GM18502 (cell line): ENCODE measurements at regions not wholly inside any gene's neighbourhood (a gene's known extent, or its start where the extent isn't known, plus 50 kb on each side); places are given as distances from the start of the nearest gene placed in this dataset.

Source experiments
- ATAC-seq: cut with Tn5 transposase; IDR thresholded peaks from one replicate; pipeline ENCODE4 v1.9.1; 2021; ENCODE audit warnings: mild to moderate bottlenecking; ENCODE audit not compliant: unreplicated experiment, poor library complexity

GRCh38 chr2:144333143-144333555 is 186.8 kb downstream of the ZEB2 start:
- no peak for ATAC-seq

DNA sequence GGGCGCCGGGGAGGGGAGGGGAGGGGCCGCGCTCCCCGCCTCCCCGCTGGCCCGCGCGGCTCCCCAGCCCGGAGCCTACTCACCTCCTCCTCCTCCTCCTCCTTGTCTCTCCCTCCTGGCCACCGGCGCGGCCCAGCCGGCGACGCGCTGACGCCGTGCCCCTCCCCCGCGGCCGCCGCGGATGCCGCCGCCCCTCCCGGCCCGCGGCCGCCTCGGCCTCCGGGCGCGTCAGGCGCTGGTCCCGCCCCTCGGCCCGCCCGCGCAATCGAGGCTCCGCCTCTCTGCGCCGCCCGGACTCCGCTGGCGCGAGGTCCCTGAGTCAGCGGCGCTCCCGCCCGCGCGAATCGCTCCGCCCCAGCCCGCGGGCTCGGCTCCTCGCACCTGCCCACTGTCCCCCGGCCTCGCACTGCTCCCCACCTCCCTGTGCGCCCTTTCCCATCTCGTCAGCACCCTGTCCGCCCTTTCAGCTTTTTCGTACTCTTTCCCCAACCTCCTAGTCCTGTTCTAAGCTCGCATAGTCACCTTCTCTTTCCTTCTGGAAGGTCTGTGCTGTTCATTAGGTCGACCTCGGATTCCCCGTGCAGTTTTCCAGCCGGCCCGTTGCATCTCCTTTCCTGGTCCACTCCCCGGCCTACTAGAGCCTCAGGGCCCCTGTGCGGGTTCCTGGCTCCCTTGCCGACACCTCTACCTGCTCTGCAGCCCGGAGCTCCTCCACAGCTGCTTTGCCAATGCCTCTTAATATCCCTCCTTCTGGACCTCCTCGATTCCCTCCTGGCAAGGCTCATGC is 187.4 kb downstream of the ZEB2 start:
- ATAC-seq, result peak; percentile 94

GRCh38 chr2:144331674-144332355 is 188.1 kb downstream of the ZEB2 start:
- ATAC-seq, result peak; percentile 78

DNA sequence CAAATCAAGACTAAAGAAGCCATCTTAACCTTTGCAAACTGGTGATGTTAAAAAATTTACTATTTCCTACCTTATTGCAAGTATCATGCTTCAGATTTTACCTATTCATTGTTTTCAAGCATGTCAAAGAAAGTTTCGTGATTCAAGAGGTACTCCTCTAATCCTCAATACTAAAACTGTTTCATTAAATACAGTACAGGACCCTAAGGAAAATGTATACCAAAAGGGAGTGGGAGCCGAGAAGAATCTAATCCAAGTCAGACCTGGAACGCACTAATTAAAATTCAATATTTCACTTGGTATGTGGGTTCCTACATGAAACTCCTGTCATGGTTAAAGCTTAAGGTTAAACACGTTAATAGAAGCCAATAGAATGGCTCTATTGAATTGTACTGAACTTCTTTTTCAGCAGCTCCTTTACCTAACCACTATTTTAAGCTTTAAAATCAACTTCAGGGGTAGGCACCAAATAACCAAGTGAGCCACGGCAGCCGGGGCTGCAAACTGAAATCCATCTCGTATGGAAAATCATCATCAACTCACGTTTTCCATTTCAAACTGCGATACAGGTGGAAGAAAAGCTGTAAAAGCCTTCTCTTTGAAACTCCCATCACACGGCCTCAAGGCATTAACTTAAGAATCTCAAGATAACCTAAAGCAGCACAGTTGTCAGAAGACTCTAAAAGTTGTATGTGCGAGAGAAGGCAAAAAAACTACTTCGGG is 188.8 kb downstream of the ZEB2 start:
- ATAC-seq, result no peak

- ATAC-seq, result no peak
Observed at GRCh38 chr2:144329472-144329871, 190.4 kb downstream of the ZEB2 start.

DNA sequence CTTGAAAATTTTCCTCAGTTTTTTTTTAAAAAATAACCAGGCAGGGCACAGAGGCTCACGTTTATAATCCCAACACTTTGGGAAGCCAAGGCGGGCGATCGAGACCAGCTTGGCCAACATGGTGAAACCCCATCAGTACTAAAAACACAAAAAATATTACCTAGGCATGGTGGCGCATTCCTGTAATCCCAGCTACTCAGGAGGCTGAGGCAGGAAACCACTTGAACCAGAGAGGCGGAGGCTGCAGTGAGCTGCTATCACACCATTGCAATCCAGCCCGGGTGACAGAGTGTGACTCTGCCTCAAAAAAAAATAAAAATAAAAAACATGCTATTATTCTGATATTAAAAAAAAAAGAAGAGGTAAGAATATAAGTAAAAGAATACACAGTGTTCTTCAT is 191.0 kb downstream of the ZEB2 start:
- ATAC-seq, result no peak

- ATAC-seq, result no peak
Observed at GRCh38 chr2:144326825-144327224, 193.1 kb downstream of the ZEB2 start.

GRCh38 chr2:144325086-144325485 is 194.8 kb downstream of the ZEB2 start:
- peak; percentile 61 for ATAC-seq

DNA sequence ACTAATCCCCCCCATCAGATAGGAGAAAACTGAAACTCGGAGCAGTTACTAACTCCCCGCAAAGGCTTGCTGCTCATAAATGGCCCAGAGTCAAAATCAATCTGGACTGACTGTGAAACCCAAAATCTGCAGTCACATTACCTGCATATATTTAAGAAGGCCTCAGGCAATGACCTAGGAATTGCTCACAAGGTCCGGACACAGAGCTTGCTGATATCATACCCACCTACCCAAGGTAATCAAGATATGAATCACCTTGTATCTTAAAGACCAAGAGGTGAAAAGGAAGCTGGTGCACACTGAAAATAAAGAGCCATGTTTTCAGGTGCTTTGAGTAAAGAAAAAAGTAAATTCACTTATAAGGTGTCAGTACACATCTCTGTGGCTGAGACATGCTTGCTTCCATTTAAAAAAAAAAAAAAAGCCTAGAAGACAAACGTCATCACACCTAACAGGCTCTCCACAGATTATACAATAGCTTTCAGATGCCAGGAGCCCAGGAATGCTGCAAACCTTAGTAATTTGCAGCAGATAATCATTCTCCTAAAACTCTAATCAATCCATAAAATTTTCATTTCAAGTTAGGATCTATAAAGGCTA is 195.4 kb downstream of the ZEB2 start:
- peak; percentile 49 for ATAC-seq

GRCh38 chr2:144323946-144324345 is 196.0 kb downstream of the ZEB2 start:
- ATAC-seq, result peak; percentile 69

GRCh38 chr2:144322379-144322778 is 197.5 kb downstream of the ZEB2 start:
- no peak for ATAC-seq

GRCh38 chr2:144320491-144320890 is 199.4 kb downstream of the ZEB2 start:
- peak; percentile 32 for ATAC-seq

DNA sequence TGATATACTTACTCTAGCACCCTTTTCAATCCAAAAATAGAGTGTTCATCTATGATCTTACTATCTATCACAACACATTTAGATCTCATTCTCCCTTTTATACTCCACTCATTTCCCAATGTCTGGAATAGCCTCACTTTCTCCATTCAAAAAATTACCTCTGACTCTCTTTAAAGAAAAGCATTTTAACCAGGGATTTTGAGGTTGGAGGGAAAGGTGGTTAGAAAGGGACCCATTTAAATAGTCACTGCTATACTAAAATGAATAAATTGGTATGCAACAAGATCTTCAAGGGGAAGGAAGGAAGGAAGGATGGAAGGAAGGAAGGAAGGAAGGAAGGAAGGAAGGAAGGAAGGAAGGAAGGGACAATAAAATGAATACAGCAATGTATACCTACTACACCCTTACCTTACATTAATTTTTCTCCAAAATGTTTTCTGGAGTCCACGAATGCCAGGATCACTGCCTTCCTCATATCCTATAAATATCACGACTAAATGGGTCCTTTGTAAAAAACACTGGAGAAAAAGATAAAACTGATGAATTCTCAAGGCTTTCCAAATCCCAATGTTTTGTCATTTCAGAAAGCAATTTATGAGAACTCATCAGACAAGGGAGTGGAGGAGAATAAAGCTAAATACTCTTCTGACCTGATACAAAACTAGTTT is 202.7 kb downstream of the ZEB2 start:
- ATAC-seq, result no peak

GRCh38 chr2:144310889-144311608 is 208.9 kb downstream of the ZEB2 start:
- ATAC-seq, result no peak

DNA sequence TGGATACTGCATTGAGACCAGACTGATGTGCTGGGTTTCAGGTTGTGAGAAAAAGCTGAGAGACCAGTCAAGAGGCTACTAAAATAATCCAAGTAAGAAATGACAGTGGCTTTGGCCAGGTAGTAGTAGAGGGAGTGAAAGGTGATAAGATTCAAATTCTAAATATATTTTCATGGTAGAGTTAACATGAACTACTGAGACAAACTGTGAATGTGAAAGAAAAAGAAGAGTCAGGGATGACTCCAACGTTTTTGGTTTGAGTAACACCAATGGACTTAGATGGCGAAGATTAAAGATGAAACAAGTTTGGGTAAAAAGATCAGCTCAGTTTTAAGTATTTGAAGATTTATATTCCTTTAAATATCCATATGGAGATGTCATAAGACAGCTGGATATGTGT is 209.4 kb downstream of the ZEB2 start:
- no peak for ATAC-seq

DNA sequence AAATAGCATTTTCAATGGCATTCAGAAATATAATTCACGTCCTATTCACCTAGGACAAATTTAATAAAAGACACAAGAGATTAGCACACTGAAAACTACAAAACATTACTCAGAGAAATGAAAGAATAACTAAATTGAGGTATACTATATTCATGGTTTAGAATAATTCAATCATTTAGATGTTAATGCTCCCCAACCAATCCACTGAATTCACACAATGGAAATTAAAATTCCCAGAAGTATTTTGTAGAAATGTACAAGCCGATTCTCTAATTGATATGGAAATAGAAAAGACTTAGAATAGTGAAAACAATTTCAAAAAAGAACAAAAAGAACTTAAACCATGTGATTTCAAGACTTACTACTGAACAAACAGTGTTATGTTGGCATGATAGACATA is 212.2 kb downstream of the ZEB2 start:
- no peak for ATAC-seq

DNA sequence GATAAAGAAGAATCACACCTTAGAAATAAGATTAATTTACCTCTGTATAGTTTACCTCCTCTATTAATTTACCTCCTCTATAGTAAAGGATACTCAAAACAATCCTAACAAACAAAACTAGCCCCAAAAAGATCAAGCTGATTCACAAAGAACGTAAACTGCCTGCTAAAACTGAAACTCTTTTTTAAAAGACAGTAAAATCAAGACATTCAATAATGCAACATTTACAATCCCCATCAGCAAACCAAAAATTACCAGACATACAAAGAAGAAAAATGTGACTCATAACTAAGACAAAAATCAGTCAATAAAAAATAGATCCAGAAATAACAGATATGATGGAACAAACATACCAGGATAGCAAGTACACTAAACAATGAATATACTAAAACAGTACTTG is 215.7 kb downstream of the ZEB2 start:
- ATAC-seq, result no peak

DNA sequence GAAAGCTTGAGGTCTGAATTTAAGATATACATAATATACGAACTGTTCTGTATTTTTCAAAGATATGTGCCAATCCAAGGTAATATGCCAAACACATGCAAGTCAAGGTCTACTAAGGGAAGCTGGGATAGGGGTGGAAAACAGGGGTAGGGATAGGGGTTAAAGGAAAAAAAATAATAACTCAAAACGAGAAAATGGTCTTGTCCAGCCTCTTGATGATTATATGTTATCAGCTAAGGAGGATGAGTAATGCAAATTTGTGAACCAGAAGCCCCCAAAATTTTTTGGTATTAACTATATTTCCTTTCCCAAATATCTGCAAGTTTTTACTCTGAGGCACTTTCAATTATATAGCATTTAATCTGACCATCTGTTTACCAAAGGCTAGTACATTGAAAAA is 219.3 kb downstream of the ZEB2 start:
- no peak for ATAC-seq

GRCh38 chr2:144290276-144290675 is 229.6 kb downstream of the ZEB2 start:
- ATAC-seq, result no peak

GRCh38 chr2:144288438-144288837 is 231.5 kb downstream of the ZEB2 start:
- ATAC-seq, result no peak
